ENCODE measurements at regions not wholly inside any gene's neighbourhood (a gene's known extent, or its start where the extent isn't known, plus 50 kb on each side); places are given as distances from the start of the nearest gene placed in this dataset.
"Not testable (repeated sequence)": the region's sequence is repeated elsewhere in the genome, so short reads cannot be mapped to it uniquely, and the experiment has no call there.

- DNase-seq (ENCODE audit: low spot score in 2 of 2) (no peak), FAIRE-seq (no peak)
Measured at GRCh38 chr12:88876857-88877256, 296.6 kb upstream of the KITLG start.

- FAIRE-seq, result no peak
- no peak for DNase-seq (ENCODE audit: low spot score in 2 of 2)
Measured at GRCh38 chr12:88870000-88870737, 289.9 kb upstream of the KITLG start.

- DNase-seq (ENCODE audit: low spot score in 2 of 2) (no peak), FAIRE-seq (no peak)
Measured at GRCh38 chr12:88868050-88868449, 287.8 kb upstream of the KITLG start.

- no peak for DNase-seq (ENCODE audit: low spot score in 2 of 2)
- no peak for FAIRE-seq
Measured at GRCh38 chr12:88867510-88867909, 287.2 kb upstream of the KITLG start.

- DNase-seq (ENCODE audit: low spot score in 2 of 2) (no peak), FAIRE-seq (no peak)
Measured at GRCh38 chr12:88866881-88867280, 286.6 kb upstream of the KITLG start.

GRCh38 chr12:88865537-88865936, 285.3 kb upstream of the KITLG start:
- FAIRE-seq (no peak), DNase-seq (ENCODE audit: low spot score in 2 of 2) (no peak)

- FAIRE-seq (no peak), DNase-seq (ENCODE audit: low spot score in 2 of 2) (no peak)
Measured at GRCh38 chr12:88860851-88861250, 280.6 kb upstream of the KITLG start.

- DNase-seq (ENCODE audit: low spot score in 2 of 2) (no peak), FAIRE-seq (no peak)
Measured at GRCh38 chr12:88856201-88856600, 275.9 kb upstream of the KITLG start.

- no peak for FAIRE-seq
- no peak for DNase-seq (ENCODE audit: low spot score in 2 of 2)
Measured at GRCh38 chr12:88855301-88855700, 275.0 kb upstream of the KITLG start.

GRCh38 chr12:88854260-88854659, 274.0 kb upstream of the KITLG start:
- DNase-seq (ENCODE audit: low spot score in 2 of 2) (no peak), FAIRE-seq (no peak)

- DNase-seq (ENCODE audit: low spot score in 2 of 2); FAIRE-seq: not testable (repeated sequence)
Measured at GRCh38 chr12:88847246-88847645, 267.0 kb upstream of the KITLG start.

- no peak for DNase-seq (ENCODE audit: low spot score in 2 of 2)
- FAIRE-seq, result no peak
Measured at GRCh38 chr12:88844426-88844825, 264.2 kb upstream of the KITLG start.

- FAIRE-seq, result no peak
Measured at GRCh38 chr12:88842314-88842713, 262.0 kb upstream of the KITLG start.

GRCh38 chr12:88839486-88839885, 259.2 kb upstream of the KITLG start:
- DNase-seq (ENCODE audit: low spot score in 2 of 2) (no peak), FAIRE-seq (no peak)

More at GRCh38 chr12:88842314-88842713, 262.0 kb upstream of the KITLG start:
- DNase-seq (ENCODE audit: low spot score in 2 of 2), result no peak

GRCh38 chr12:88836156-88836555, 255.9 kb upstream of the KITLG start:
- FAIRE-seq, result no peak

GRCh38 chr12:88834226-88834625, 254.0 kb upstream of the KITLG start:
- DNase-seq (ENCODE audit: low spot score in 2 of 2), result no peak
- no peak for FAIRE-seq

More at GRCh38 chr12:88836156-88836555, 255.9 kb upstream of the KITLG start:
- DNase-seq (ENCODE audit: low spot score in 2 of 2), result no peak

- DNase-seq (ENCODE audit: low spot score in 2 of 2) (no peak), FAIRE-seq (no peak)
Measured at GRCh38 chr12:88833641-88834116, 253.4 kb upstream of the KITLG start.

GRCh38 chr12:88828537-88828936, 248.3 kb upstream of the KITLG start:
- not testable (repeated sequence) for FAIRE-seq; DNase-seq (ENCODE audit: low spot score in 2 of 2)

- FAIRE-seq (no peak), DNase-seq (ENCODE audit: low spot score in 2 of 2) (no peak)
Measured at GRCh38 chr12:88820012-88820411, 239.7 kb upstream of the KITLG start.

GRCh38 chr12:88816201-88816600, 235.9 kb upstream of the KITLG start:
- no peak for FAIRE-seq
- no peak for DNase-seq (ENCODE audit: low spot score in 2 of 2)

- no peak for DNase-seq (ENCODE audit: low spot score in 2 of 2)
- no peak for FAIRE-seq
Measured at GRCh38 chr12:88814779-88815178, 234.5 kb upstream of the KITLG start.

- DNase-seq (ENCODE audit: low spot score in 2 of 2), result no peak
- no peak for FAIRE-seq
Measured at GRCh38 chr12:88812610-88813009, 232.3 kb upstream of the KITLG start.

All from frontal cortex (tissue), 3 donors.